ENCODE measurements at regions not wholly inside any gene's neighbourhood (a gene's known extent, or its start where the extent isn't known, plus 50 kb on each side); places are given as distances from the start of the nearest gene placed in this dataset.

DNA sequence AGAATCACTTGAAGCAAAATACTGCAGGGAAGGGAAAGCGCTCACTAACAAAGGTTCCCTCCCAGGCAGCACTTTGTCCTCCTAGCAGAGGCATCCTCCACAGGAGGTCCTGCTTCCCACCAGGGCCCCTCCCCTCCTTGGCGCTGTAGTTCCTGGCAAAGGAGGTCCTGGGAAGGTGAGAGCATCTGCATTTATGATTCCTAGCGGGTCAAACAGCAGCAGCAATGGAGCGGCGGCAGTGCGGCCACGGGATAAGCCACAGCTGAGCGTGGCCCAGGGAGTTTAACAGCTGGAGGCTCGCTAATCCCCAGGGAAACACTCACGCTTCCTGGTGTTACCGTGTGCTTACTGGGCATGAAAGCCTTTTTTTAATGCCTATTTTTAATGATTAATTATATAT, 185.8 kb downstream of the TTLL2 start:
- no peak for TF ChIP-seq EZH2 (IDR thresholded peaks at IDR 0.05; ENCODE audit: insufficient read depth, poor library complexity, severe bottlenecking)
- TF ChIP-seq EZH2phosphoT487 (IDR thresholded peaks at IDR 0.05; ENCODE audit: insufficient read depth, low read depth): no peak

All from GM23248 (cell line).